Testis (tissue), 2 donors: ENCODE measurements at regions not wholly inside any gene's neighbourhood (a gene's known extent, or its start where the extent isn't known, plus 50 kb on each side); places are given as distances from the start of the nearest gene placed in this dataset.

Experiments used
- CTCF ChIP-seq, 3 experiments: fragments of 450-650 bp in 2 of 3; fragments of 200-600 bp in 1 of 3; sonication (generic) in 1 of 3; IDR thresholded peaks; one replicate each; pipeline ENCODE4 v1.5.1; 2016 to 2019; ENCODE audit warnings: antibody characterized with exemption in 3 of 3, mild to moderate bottlenecking in 2 of 3, moderate library complexity in 1 of 3
- POLR2A ChIP-seq: fragments of 450-650 bp; IDR thresholded peaks from one replicate; pipeline ENCODE4 v1.6.1; 2017; ENCODE audit warnings: antibody characterized with exemption, mild to moderate bottlenecking, moderate library complexity

DNA sequence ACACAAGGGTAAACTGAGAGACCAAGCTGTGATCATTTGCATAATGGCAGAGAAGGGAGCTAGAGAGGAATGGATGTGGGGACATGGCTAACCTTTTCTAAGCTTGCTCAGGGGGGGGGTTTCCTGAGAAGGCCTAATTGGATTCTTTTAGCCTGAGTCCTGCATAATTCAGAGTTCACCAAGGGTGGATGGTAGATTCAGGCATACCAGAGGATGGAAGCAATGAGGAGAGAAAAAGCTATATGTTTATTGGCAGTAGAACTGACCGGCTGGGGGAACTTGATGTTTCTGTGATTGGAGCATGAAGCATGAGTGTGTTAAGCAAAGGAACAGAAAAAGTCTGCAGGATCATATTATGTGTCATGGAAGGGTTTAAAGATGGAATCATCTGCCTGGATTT lies 65.9 kb upstream of the KLF12 start:
- TF ChIP-seq CTCF (IDR thresholded peaks at IDR 0.05): no peak
- TF ChIP-seq POLR2A: no peak
